K562 (cell line): ENCODE measurements at regions not wholly inside any gene's neighbourhood (a gene's known extent, or its start where the extent isn't known, plus 50 kb on each side); places are given as distances from the start of the nearest gene placed in this dataset.

ENCODE experiments used
- ATAC-seq: fragments of 200-7000 bp; cut with Tn5 transposase; 3 replicates; pipeline ENCODE4 v1.9.1; 2020; ENCODE audit warnings: moderate library complexity
- BruUV-seq: library from RNA; stranded (reverse); fragments of 400-500 nt; replicated peaks from 2 replicates; lab custom pipeline; 2021; lab: Mats Ljungman, UMichigan
- CTCF ChIA-PET: fragments of 300-600 bp; formaldehyde crosslinking; extraction: SDS; loops from one replicate; lab custom pipeline; 2021; ENCODE audit warnings: low intra/inter-chr PET ratio; lab: Yijun Ruan, JAX
- POLR2A ChIA-PET: fragments of 300-600, 350-650 bp; sonication (Branson Sonifier 250); formaldehyde crosslinking; extraction: SDS; loops from one replicate; lab custom pipeline; 2021; ENCODE audit warnings: antibody characterized with exemption, inconsistent platforms; lab: Yijun Ruan, JAX
- DNase-seq, 4 experiments: peaks; one replicate each; pipeline versions ENCODE4 v3.0.0 to v3.0.0-alpha.2; 2011 to 2018; ENCODE audit warnings: low spot score in 3 of 4, mixed read lengths in 3 of 4; ENCODE audit errors: extremely low read depth in 1 of 4
- FAIRE-seq: peaks from 2 replicates; lab custom pipeline; 2011; peaks lifted over from hg19 to GRCh38; lab: Jason Lieb, UNC
- H2AFZ ChIP-seq: 2 replicates; pipeline ENCODE4 v1.6.0; 2011; ENCODE audit warnings: low read depth, low read length, control low read depth, inconsistent platforms
- H3K27ac ChIP-seq: fragments of 200-600 bp; 3 replicates; pipeline ENCODE4 v1.8.0; 2011; ENCODE audit warnings: low read depth, mild to moderate bottlenecking, control low read depth, inconsistent platforms, low read length, moderate library complexity, mixed read lengths; ENCODE audit errors: extremely low read depth
- H3K27me3 ChIP-seq, 2 experiments: fragments of 300-600 bp in 1 of 2; 2 replicates in 1 of 2; 3 replicates in 1 of 2; pipeline versions ENCODE4 v1.6.0 to v1.8.0; 2011; ENCODE audit warnings: inconsistent platforms in 2 of 2, low read length in 2 of 2, mild to moderate bottlenecking in 1 of 2, mixed read lengths in 1 of 2, moderate library complexity in 1 of 2; ENCODE audit not compliant: control insufficient read depth in 2 of 2, insufficient read depth in 2 of 2
- H3K36me3 ChIP-seq: fragments of 300-600 bp; 3 replicates; pipeline ENCODE4 v1.8.0; 2011; ENCODE audit warnings: mild to moderate bottlenecking, low read length, inconsistent platforms; ENCODE audit not compliant: control insufficient read depth, insufficient read depth
- H3K4me1 ChIP-seq, 2 experiments: fragments of 200-600 bp in 1 of 2; replicated peaks in 1 of 2; 2 replicates in 1 of 2; 3 replicates in 1 of 2; pipeline versions ENCODE4 v1.5.1 to v1.8.0; 2011; ENCODE audit warnings: inconsistent platforms in 2 of 2, low read length in 2 of 2, mild to moderate bottlenecking in 1 of 2, mixed read lengths in 1 of 2, moderate library complexity in 1 of 2; ENCODE audit not compliant: control insufficient read depth in 2 of 2, insufficient read depth in 2 of 2
- H3K4me2 ChIP-seq: 2 replicates; pipeline ENCODE4 v1.6.1; 2011; ENCODE audit warnings: low read length, control low read depth, inconsistent platforms, mixed read lengths; ENCODE audit not compliant: insufficient read depth
- H3K4me3 ChIP-seq: fragments of 200-600 bp; sonication (generic), shearing (Covaris generic); 2 replicates; pipeline ENCODE4 v1.5.1; 2016; ENCODE audit warnings: control low read depth, inconsistent platforms
- H3K79me2 ChIP-seq: fragments of 200-600 bp; 3 replicates; pipeline ENCODE4 v1.8.0; 2011; ENCODE audit warnings: low read length, inconsistent platforms; ENCODE audit not compliant: control insufficient read depth, insufficient read depth
- H3K9ac ChIP-seq, 2 experiments: 2 replicates each; pipeline versions ENCODE4 v1.6.0 to v1.6.1; 2011; ENCODE audit warnings: low read depth in 2 of 2, low read length in 2 of 2, control low read depth in 1 of 2, inconsistent platforms in 1 of 2, mild to moderate bottlenecking in 1 of 2, mixed read lengths in 1 of 2; ENCODE audit not compliant: insufficient read depth in 1 of 2
- H3K9me1 ChIP-seq: one replicate; pipeline ENCODE4 v1.6.0; 2011; ENCODE audit warnings: inconsistent platforms, mild to moderate bottlenecking, low read length, moderate library complexity; ENCODE audit not compliant: control insufficient read depth, insufficient read depth
- H3K9me3 ChIP-seq: replicated peaks from 2 replicates; pipeline ENCODE4 v1.5.1; 2011; ENCODE audit warnings: low read depth, low read length, inconsistent platforms; ENCODE audit not compliant: control insufficient read depth, insufficient read depth
- H4K20me1 ChIP-seq: replicated peaks from 2 replicates; pipeline ENCODE4 v1.6.1; 2011; ENCODE audit warnings: low read length, inconsistent platforms, mixed read lengths; ENCODE audit not compliant: control insufficient read depth, insufficient read depth
- CTCFL ChIP-seq: IDR thresholded peaks from 2 replicates; pipeline ENCODE4 v1.6.1; 2011; ENCODE audit warnings: borderline replicate concordance, low read depth, mild to moderate bottlenecking, moderate library complexity, low read length; ENCODE audit not compliant: insufficient read depth, poor library complexity, severe bottlenecking
- FOXA1 ChIP-seq: fragments of 450-650 bp; IDR thresholded peaks from 2 replicates; pipeline ENCODE4 v1.6.1; 2016; ENCODE audit warnings: mild to moderate bottlenecking, borderline replicate concordance
- HDAC6 ChIP-seq: IDR thresholded peaks from 2 replicates; pipeline ENCODE4 v1.6.1; 2012; ENCODE audit warnings: low read depth, mild to moderate bottlenecking, control low read depth, inconsistent platforms, low read length, moderate library complexity
- KAT2B ChIP-seq: IDR thresholded peaks from one replicate; pipeline ENCODE4 v1.6.1; 2012; ENCODE audit warnings: low read depth, mild to moderate bottlenecking, control low read depth, inconsistent platforms, low read length, moderate library complexity
- MNT ChIP-seq, 2 experiments: fragments of 450-650 bp; conservative IDR thresholded peaks; 2 replicates each; pipeline ENCODE4 v1.6.1; 2017; ENCODE audit warnings: mild to moderate bottlenecking in 2 of 2, moderate library complexity in 2 of 2
- NFATC3 ChIP-seq: fragments of 450-650 bp; IDR thresholded peaks from 2 replicates; pipeline ENCODE4 v1.6.1; 2017; ENCODE audit warnings: mild to moderate bottlenecking
- PHB2 ChIP-seq: fragments of 450-650 bp; IDR thresholded peaks from 2 replicates; pipeline ENCODE4 v1.6.1; 2017; ENCODE audit warnings: low read depth
- POLR2A ChIP-seq: fragments of 450-650 bp; conservative IDR thresholded peaks from 2 replicates; pipeline ENCODE4 v1.6.1; 2016
- PTTG1 ChIP-seq: fragments of 450-650 bp; IDR thresholded peaks from 2 replicates; pipeline ENCODE4 v1.6.1; 2016; ENCODE audit warnings: low read depth, mild to moderate bottlenecking, missing genetic modification characterization, missing compliant biosample characterization
- SIN3B ChIP-seq: fragments of 450-650 bp; IDR thresholded peaks from 2 replicates; pipeline ENCODE4 v1.6.1; 2017; ENCODE audit warnings: low read depth, mild to moderate bottlenecking, moderate library complexity
- TAF1 ChIP-seq: IDR thresholded peaks from 2 replicates; pipeline ENCODE4 v1.6.1; 2011; ENCODE audit warnings: mild to moderate bottlenecking, low read length, moderate library complexity; ENCODE audit not compliant: insufficient read depth, control insufficient read depth, severe bottlenecking; ENCODE audit errors: extremely low read depth
- TCFL5 ChIP-seq: fragments of 250-450 bp; sonication (Bioruptor Pico); conservative IDR thresholded peaks from 2 replicates; pipeline ENCODE4 v1.6.1; 2021; ENCODE audit warnings: mild to moderate bottlenecking, moderate library complexity, matching md5 sums
- THAP7 ChIP-seq: fragments of 250-450 bp; sonication (Bioruptor Pico); IDR thresholded peaks from 2 replicates; pipeline ENCODE4 v1.5.0; 2021
- ZEB2 ChIP-seq: fragments of 450-650 bp; IDR thresholded peaks from 2 replicates; pipeline ENCODE4 v1.6.1; 2016
- ZNF174 ChIP-seq: fragments of 250-450 bp; sonication (Bioruptor Pico); IDR thresholded peaks from 2 replicates; pipeline ENCODE4 v1.4.0; 2020; ENCODE audit warnings: mild to moderate bottlenecking
- ZNF197 ChIP-seq: fragments of 200-800 bp; sonication (Bioruptor generic); IDR thresholded peaks from 2 replicates; pipeline ENCODE4 v1.6.1; 2016; ENCODE audit warnings: low read depth, missing genetic modification characterization, missing compliant biosample characterization
- WGBS: fragments of 100-300 bp; shearing (Covaris generic); methylation state at CpG from one replicate; pipeline ENCODE4 v1.1.6; 2016; ENCODE audit warnings: low coverage, mixed read lengths; ENCODE audit not compliant: insufficient coverage; ENCODE audit errors: missing lambda C conversion rate; 5-methylcytosine and 5-hydroxymethylcytosine counted together
- in situ Hi-C: fragments of 300-500 bp; cut with MboI; formaldehyde crosslinking; loops from 4 replicates; pipeline ENCODE4 v1.15.0; 2018; ENCODE audit warnings: inconsistent platforms, mixed read lengths
- intact Hi-C: fragments of 100-400 bp; cut with micrococcal nuclease; formaldehyde crosslinking; loops from 2 replicates; pipeline ENCODE4 v1.14.2; 2022

GRCh38 chr9:87088192-87088591 is 140.9 kb upstream of the GAS1 start:
- 0% methylated on average over 1 of the region's 1 CpG for WGBS
- Histone ChIP-seq H3K27me3 (peaks cover 3 to 21% of the 10 kb centered on the region in 2 experiments; a peak in 3 of 5 replicates), H3K4me2 (no peak overlapping the region), H4K20me1 (no peaks in the 10 kb centered on the region), H3K79me2 (no peaks in the 10 kb centered on the region), H3K9ac (no peak overlapping the region)
- BruUV-seq: no TSS peak
- DNase-seq: no peak
- TF ChIP-seq PHB2 (no peak), POLR2A (no peak), SIN3B (no peak), NFATC3 (no peak), HDAC6 (no peak), ZNF174 (CRISPR knock-in tag) (no peak), TAF1 (no peak), THAP7 (CRISPR knock-in tag) (no peak), TCFL5 (no peak), FOXA1 (no peak), ZNF197 (CRISPR knock-in tag) (no peak), ZEB2 (no peak), KAT2B (no peak), CTCFL (no peak), MNT (conservative IDR thresholded peaks at IDR 0.05) (no peak), PTTG1 (no peak)
- TF ChIP-seq, all 486 proteins: peak for 0
- no peak overlapping the region for H3K4me3 ChIP-seq
- FAIRE-seq: no peak
- POLR2A ChIA-PET: no interaction called here
- H3K9me1 ChIP-seq: no peaks in the 10 kb centered on the region
- CTCF ChIA-PET: no interaction called here
- in situ Hi-C loops: no loop called here
- H2AFZ ChIP-seq: no peak overlapping the region
- H3K36me3 ChIP-seq: no peaks in the 10 kb centered on the region
- ATAC-seq: no peak
- no peak overlapping the region for H3K27ac ChIP-seq
- intact Hi-C loops: no loop called here
- no peaks in the 10 kb centered on the region; a peak in 1 of 5 replicates for H3K4me1 ChIP-seq
- H3K9me3 ChIP-seq: no peaks in the 10 kb centered on the region
